AG04450 (cell line): ENCODE measurements at regions not wholly inside any gene's neighbourhood (a gene's known extent, or its start where the extent isn't known, plus 50 kb on each side); places are given as distances from the start of the nearest gene placed in this dataset.

Experiments used
- CTCF ChIA-PET: fragments of 300-600, 350-600 bp; formaldehyde crosslinking; extraction: SDS; loops from one replicate; lab custom pipeline; 2022; ENCODE audit warnings: antibody characterized with exemption, inconsistent platforms; lab: Charles Lee
- POLR2A ChIA-PET: fragments of 350-600 bp; formaldehyde crosslinking; extraction: SDS; loops from one replicate; lab custom pipeline; 2021; ENCODE audit warnings: antibody characterized with exemption, inconsistent platforms; lab: Yijun Ruan, JAX
- DNase-seq: peaks from one replicate; pipeline ENCODE4 v3.0.0-alpha.2; 2011; ENCODE audit warnings: low read depth, low spot score
- H3K27ac ChIP-seq: one replicate; pipeline ENCODE4 v1.5.1; 2012; ENCODE audit warnings: low read depth, low read length, control low read depth
- H3K27me3 ChIP-seq: one replicate; pipeline ENCODE4 v1.6.0; 2012; ENCODE audit warnings: low read length; ENCODE audit not compliant: control insufficient read depth, insufficient read depth
- H3K4me3 ChIP-seq: 2 replicates; pipeline ENCODE4 v1.5.1; 2011; ENCODE audit warnings: mild to moderate bottlenecking, low read depth, low read length, control low read depth
- H3K9me3 ChIP-seq: 2 replicates; pipeline ENCODE4 v1.5.1; 2012; ENCODE audit warnings: low read length; ENCODE audit not compliant: control insufficient read depth, insufficient read depth
- TF ChIP-seq, protein P1 (sequence below): IDR thresholded peaks from 2 replicates; pipeline ENCODE4 v1.5.1; 2011; ENCODE audit warnings: low read depth, low read length, control low read depth, inconsistent platforms

DNA sequence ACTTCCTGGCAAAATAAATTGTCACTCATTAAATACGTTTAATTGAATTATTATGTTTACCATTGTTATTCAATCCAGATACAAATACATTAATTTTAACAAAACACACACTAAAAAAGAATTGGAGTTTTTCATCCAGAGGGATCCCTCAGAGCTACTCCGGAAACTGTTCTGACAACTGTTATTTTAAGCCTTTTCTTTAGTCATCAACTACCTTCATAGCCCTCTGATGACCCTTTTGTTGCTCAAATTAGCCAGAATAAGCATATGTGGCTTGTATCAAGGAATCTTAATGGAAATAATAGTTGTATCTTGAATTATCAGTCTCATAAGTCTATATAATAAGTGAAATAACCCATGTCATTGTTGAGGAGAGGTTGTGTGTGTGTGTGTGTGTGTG, 405.4 kb upstream of the FAT3 start:
- Histone ChIP-seq H3K27ac (no peak overlapping the region), H3K4me3 (no peak overlapping the region), H3K9me3 (no peaks in the 10 kb centered on the region), H3K27me3 (no peaks in the 10 kb centered on the region)
- TF ChIP-seq, protein P1, sequence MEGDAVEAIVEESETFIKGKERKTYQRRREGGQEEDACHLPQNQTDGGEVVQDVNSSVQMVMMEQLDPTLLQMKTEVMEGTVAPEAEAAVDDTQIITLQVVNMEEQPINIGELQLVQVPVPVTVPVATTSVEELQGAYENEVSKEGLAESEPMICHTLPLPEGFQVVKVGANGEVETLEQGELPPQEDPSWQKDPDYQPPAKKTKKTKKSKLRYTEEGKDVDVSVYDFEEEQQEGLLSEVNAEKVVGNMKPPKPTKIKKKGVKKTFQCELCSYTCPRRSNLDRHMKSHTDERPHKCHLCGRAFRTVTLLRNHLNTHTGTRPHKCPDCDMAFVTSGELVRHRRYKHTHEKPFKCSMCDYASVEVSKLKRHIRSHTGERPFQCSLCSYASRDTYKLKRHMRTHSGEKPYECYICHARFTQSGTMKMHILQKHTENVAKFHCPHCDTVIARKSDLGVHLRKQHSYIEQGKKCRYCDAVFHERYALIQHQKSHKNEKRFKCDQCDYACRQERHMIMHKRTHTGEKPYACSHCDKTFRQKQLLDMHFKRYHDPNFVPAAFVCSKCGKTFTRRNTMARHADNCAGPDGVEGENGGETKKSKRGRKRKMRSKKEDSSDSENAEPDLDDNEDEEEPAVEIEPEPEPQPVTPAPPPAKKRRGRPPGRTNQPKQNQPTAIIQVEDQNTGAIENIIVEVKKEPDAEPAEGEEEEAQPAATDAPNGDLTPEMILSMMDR = no peak
- ChIA-PET POLR2A (no interaction called here), CTCF (no interaction called here)
- no peak for DNase-seq

DNA sequence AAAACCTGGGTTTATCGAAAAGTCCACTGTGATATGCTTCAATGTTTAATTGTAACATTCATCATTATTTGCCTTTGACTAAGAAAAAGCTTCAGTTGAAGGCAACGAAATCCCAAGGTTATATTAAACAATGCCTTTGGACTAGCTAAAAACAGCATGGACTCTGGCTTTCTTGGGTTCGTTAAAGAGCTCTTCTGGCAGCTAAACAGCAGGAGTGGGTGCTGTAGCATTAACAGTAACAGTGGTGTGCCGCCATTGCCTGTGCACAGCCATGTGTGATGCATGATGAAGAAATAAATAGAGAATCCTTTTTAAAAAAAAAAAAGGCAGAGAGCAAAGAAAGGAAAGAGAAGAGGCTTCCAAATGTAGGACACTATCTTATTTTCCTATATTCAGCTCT, 406.6 kb upstream of the FAT3 start:
- no peak for DNase-seq
- H3K4me3 ChIP-seq = no peak overlapping the region
- no peaks in the 10 kb centered on the region for H3K27me3 ChIP-seq
- no peak overlapping the region for H3K27ac ChIP-seq
- POLR2A ChIA-PET = no interaction called here
- CTCF ChIA-PET = no interaction called here
- no peaks in the 10 kb centered on the region for H3K9me3 ChIP-seq
- TF ChIP-seq, protein P1 = no peak

DNA sequence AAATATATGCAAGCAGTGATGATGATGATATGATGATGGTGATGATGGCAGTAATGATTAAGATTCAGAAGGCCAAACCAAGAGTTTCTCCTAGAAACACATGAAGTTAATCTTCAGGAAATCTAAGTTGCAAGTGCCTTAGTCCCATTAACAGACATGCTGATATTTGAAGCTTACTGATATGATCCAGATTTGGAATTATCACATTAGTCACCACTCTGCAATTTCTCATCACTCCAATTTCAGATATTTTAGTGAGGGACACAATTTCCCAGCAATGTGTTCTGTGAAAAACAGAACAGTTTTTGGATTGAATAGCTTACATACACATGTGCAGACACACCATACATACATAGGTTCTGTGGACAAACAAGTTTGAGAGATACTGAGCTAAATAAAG, 411.4 kb upstream of the FAT3 start:
- Histone ChIP-seq H3K27ac (no peak overlapping the region), H3K4me3 (no peak overlapping the region), H3K27me3 (no peaks in the 10 kb centered on the region), H3K9me3 (no peaks in the 10 kb centered on the region)
- CTCF ChIA-PET = no interaction called here
- no peak for DNase-seq
- POLR2A ChIA-PET = no interaction called here
- TF ChIP-seq, protein P1 = no peak

DNA sequence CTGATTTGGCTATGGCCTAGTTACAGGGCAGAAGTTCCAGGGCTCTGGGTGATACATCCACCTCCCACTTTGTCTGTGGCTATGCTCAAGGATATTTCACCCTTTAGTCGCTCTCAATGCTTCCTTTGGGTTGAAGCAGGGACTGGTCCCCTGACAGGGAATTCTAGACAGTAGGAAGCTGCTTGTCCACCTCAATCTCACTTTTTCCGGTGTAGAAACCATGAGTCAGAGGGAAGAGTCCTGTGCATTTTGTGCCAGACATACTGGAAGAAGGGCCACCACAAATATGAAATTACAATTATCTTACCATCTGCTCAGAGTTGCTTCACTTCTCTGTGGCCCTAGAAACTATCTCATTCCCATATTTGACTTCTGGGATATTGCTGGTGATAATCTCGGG, 413.7 kb upstream of the FAT3 start:
- ChIA-PET CTCF (no interaction called here), POLR2A (no interaction called here)
- TF ChIP-seq, protein P1 = no peak

DNA sequence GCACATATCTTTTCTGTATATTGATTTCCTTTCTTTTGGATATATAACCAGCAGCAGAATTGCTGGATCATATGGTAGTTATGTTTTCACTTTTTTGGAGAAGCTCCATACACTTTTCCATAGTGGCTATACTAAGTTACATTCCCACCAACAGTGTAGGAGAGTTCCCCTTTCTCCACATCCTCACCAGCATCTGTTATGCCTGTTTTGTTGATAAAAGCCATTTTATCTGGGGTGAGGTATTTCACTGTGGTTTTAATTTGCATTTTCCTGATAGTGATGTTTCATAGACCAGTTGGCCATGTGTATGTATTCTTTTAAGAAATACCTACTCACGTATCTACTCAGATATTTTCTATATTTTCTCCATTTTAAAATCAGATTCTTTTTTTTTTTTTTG, 419.3 kb upstream of the FAT3 start:
- Histone ChIP-seq H3K27me3 (no peaks in the 10 kb centered on the region), H3K4me3 (no peak overlapping the region), H3K27ac (no peak overlapping the region), H3K9me3 (peaks cover under 1% of the 10 kb centered on the region; the same call in 1 of the 2 replicates)
- POLR2A ChIA-PET = no interaction called here
- TF ChIP-seq, protein P1 = no peak
- CTCF ChIA-PET = no interaction called here
- no peak for DNase-seq

More for the DNA sequence above, 413.7 kb upstream of the FAT3 start:
- Histone ChIP-seq H3K9me3 (no peaks in the 10 kb centered on the region), H3K27me3 (no peaks in the 10 kb centered on the region), H3K4me3 (no peak overlapping the region), H3K27ac (no peak overlapping the region)
- DNase-seq = no peak
